AG04449 (cell line): ENCODE measurements at regions not wholly inside any gene's neighbourhood (a gene's known extent, or its start where the extent isn't known, plus 50 kb on each side); places are given as distances from the start of the nearest gene placed in this dataset.

ENCODE experiments used
- CTCF ChIA-PET: fragments of 350-600 bp; formaldehyde crosslinking; extraction: SDS; loops from one replicate; lab custom pipeline; 2021; ENCODE audit warnings: antibody characterized with exemption; lab: Yijun Ruan, JAX
- POLR2A ChIA-PET: fragments of 400-600, 350-600 bp; formaldehyde crosslinking; extraction: SDS; loops from one replicate; lab custom pipeline; 2020; ENCODE audit warnings: antibody characterized with exemption, inconsistent platforms; lab: Yijun Ruan, JAX
- DNase-seq: peaks from one replicate; pipeline ENCODE4 v3.0.0-alpha.2; 2010; ENCODE audit warnings: low read depth, low spot score
- H3K4me3 ChIP-seq: 2 replicates; pipeline ENCODE4 v1.5.1; 2011; ENCODE audit warnings: low read depth, mild to moderate bottlenecking, control low read depth, low read length
- TF ChIP-seq, protein P1 (sequence below): IDR thresholded peaks from one replicate; pipeline ENCODE4 v1.5.1; 2011; ENCODE audit warnings: mild to moderate bottlenecking, moderate library complexity, low read length, control low read depth, inconsistent platforms; ENCODE audit not compliant: insufficient read depth; ENCODE audit errors: missing control alignments

DNA sequence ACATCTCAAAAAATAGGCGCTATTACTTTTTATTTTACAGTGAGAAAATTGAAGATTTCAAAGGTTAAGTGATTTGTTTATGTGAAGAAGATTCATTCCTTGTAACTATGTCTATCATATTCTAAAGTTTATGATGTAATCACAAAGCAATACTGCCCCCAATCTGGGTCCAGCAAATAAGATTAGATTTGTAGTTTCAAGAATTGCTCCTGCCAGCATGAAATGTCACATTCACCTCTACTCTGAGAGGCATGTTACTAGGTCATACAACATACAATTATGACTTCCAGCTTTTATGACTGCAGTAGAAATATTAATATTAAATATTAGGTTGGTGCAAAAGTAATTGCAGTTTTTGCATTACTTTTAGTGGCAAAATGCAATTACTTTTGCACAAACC lies 976.2 kb downstream of the FSTL5 start:
- no peak for DNase-seq
- CTCF ChIA-PET = no interaction called here
- POLR2A ChIA-PET = no interaction called here
- TF ChIP-seq, protein P1, sequence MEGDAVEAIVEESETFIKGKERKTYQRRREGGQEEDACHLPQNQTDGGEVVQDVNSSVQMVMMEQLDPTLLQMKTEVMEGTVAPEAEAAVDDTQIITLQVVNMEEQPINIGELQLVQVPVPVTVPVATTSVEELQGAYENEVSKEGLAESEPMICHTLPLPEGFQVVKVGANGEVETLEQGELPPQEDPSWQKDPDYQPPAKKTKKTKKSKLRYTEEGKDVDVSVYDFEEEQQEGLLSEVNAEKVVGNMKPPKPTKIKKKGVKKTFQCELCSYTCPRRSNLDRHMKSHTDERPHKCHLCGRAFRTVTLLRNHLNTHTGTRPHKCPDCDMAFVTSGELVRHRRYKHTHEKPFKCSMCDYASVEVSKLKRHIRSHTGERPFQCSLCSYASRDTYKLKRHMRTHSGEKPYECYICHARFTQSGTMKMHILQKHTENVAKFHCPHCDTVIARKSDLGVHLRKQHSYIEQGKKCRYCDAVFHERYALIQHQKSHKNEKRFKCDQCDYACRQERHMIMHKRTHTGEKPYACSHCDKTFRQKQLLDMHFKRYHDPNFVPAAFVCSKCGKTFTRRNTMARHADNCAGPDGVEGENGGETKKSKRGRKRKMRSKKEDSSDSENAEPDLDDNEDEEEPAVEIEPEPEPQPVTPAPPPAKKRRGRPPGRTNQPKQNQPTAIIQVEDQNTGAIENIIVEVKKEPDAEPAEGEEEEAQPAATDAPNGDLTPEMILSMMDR = no peak
- no peak overlapping the region for H3K4me3 ChIP-seq

GRCh38 chr4:161186750-161187149 lies 977.0 kb downstream of the FSTL5 start:
- TF ChIP-seq, protein P1 = no peak
- ChIA-PET CTCF (no interaction called here), POLR2A (no interaction called here)
- DNase-seq = no peak
- no peak overlapping the region for H3K4me3 ChIP-seq

GRCh38 chr4:161186012-161186411 lies 977.8 kb downstream of the FSTL5 start:
- DNase-seq = no peak
- TF ChIP-seq, protein P1 = no peak
- ChIA-PET POLR2A (no interaction called here), CTCF (no interaction called here)
- H3K4me3 ChIP-seq = no peak overlapping the region

GRCh38 chr4:161183729-161184128 lies 980.1 kb downstream of the FSTL5 start:
- TF ChIP-seq, protein P1 = no peak
- ChIA-PET CTCF (no interaction called here), POLR2A (no interaction called here)
- no peak for DNase-seq
- H3K4me3 ChIP-seq = no peak overlapping the region

DNA sequence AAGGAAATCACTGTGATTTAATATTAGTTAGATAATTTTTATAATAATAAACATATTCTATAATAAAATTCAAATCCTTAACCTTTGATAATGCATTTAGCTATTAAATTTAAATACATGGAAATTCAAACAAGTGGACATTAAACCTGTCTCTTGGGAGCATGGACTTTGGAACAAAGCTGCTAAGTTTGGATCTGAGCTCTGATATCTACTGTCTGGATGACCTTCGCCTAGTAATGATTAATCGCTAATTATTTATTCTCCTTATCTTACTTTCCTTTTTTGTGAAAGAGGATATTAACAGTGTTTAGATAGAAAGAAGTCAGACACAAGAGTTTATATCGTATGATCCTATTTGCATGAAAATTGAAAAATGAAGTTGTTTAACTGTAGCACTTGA lies 980.9 kb downstream of the FSTL5 start:
- no peak for DNase-seq
- POLR2A ChIA-PET = no interaction called here

DNA sequence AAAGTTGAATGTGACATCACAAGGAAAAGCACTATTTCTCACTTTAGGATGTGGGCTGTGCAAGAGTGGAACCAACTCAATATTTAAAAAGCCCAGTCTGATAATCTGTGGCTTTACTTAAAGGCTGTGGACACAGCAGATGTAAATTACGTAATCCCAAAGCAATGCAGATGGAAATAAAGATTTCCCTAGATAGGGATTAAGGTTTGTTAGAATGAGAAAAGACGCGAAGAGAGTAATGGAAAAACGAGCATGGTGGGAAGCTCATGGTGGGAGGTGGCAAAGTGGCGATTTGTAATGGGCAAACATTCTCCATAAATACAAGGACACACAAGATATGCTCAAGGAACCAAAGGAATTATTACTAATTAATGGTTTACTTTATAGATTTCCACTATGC lies 985.5 kb downstream of the FSTL5 start:
- CTCF ChIA-PET = no interaction called here
- no peak overlapping the region for H3K4me3 ChIP-seq
- TF ChIP-seq, protein P1 = no peak
- POLR2A ChIA-PET = no interaction called here
- no peak for DNase-seq

More for the DNA sequence above, 980.9 kb downstream of the FSTL5 start:
- H3K4me3 ChIP-seq = no peak overlapping the region
- CTCF ChIA-PET = no interaction called here
- TF ChIP-seq, protein P1 = no peak
